Right hindlimb (tissue), 1 donor: ENCODE measurements at regions not wholly inside any gene's neighbourhood (a gene's known extent, or its start where the extent isn't known, plus 50 kb on each side); places are given as distances from the start of the nearest gene placed in this dataset.

Source experiments
- DNase-seq: peaks from one replicate; pipeline ENCODE4 v3.0.0-alpha.2; 2018

- DNase-seq, result no peak
These were observed 52.7 kb upstream of the HERPUD2 start for GRCh38 chr7:35747611-35748010.

DNA sequence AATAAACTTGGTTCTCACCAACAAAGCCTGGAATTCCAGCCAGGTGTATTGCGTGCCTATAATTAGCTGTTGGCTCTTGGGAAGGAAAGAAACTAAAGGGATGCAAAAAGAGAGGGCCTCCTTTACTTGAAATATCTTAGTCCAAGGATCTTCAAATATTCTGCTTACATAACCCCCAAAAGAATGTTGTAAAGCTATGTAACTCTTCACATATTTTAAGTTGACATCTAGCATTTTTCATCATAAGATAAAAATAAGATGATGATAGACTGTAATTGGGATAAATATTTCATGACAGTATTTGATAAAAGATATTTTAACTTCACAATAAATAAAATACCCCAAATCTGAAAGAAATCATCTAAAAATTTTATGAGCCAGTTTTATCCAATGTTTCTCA is 52.5 kb upstream of the SEPTIN7 start:
- DNase-seq, result no peak

GRCh38 chr7:35749556-35749955 is 51.3 kb upstream of the SEPTIN7 start:
- DNase-seq, result peak; percentile 41
